WTC11 (cell line): ENCODE measurements at regions not wholly inside any gene's neighbourhood (a gene's known extent, or its start where the extent isn't known, plus 50 kb on each side); places are given as distances from the start of the nearest gene placed in this dataset.

Source experiments
- ATAC-seq: fragments of 200-7000 bp; cut with Tn5 transposase; 2 replicates; pipeline ENCODE4 v1.10.0; 2021; ENCODE audit warnings: mild to moderate bottlenecking, moderate library complexity
- CTCF ChIA-PET: fragments of 300-600 bp; sonication (Branson Sonifier 250); formaldehyde crosslinking; loops from one replicate; lab custom pipeline; 2021; ENCODE audit warnings: antibody characterized with exemption; lab: Charles Lee
- POLR2A ChIA-PET: fragments of 350-600 bp; sonication (Branson Sonifier 250); formaldehyde crosslinking; loops from one replicate; lab custom pipeline; 2021; ENCODE audit warnings: antibody characterized with exemption; lab: Charles Lee
- DNase-seq: peaks from one replicate; pipeline ENCODE4 v3.0.0; 2021; ENCODE audit warnings: low spot score
- H3K27ac Mint-ChIP-seq: 2 replicates; pipeline ENCODE4 v1.8.0; 2021; ENCODE audit warnings: mixed read lengths
- H3K27me3 Mint-ChIP-seq: 2 replicates; pipeline ENCODE4 v1.8.0; 2021; ENCODE audit warnings: low read depth, mild to moderate bottlenecking, moderate library complexity, mixed read lengths
- H3K36me3 Mint-ChIP-seq: 2 replicates; pipeline ENCODE4 v1.8.0; 2021; ENCODE audit warnings: mixed read lengths
- H3K4me1 Mint-ChIP-seq: 2 replicates; pipeline ENCODE4 v1.8.0; 2022; ENCODE audit warnings: mixed read lengths
- H3K4me3 Mint-ChIP-seq: 2 replicates; pipeline ENCODE4 v1.8.0; 2021; ENCODE audit warnings: mild to moderate bottlenecking, moderate library complexity, mixed read lengths
- H3K9me3 Mint-ChIP-seq: 2 replicates; pipeline ENCODE4 v1.8.0; 2021; ENCODE audit warnings: mixed read lengths
- ATF1 ChIP-seq: sonication (generic); formaldehyde crosslinking; IDR thresholded peaks from 2 replicates; pipeline ENCODE4 v1.8.1; 2023; ENCODE audit warnings: mild to moderate bottlenecking, moderate library complexity, missing genetic modification reagents
- ATF3 ChIP-seq: sonication (generic); formaldehyde crosslinking; conservative IDR thresholded peaks from 2 replicates; pipeline ENCODE4 v1.8.1; 2022; ENCODE audit warnings: mild to moderate bottlenecking, missing genetic modification reagents
- CBFB ChIP-seq: sonication (generic); formaldehyde crosslinking; IDR thresholded peaks from 2 replicates; pipeline ENCODE4 v1.8.1; 2022; ENCODE audit warnings: mild to moderate bottlenecking, low read depth, missing genetic modification reagents
- CDX4 ChIP-seq: fragments of 250-450 bp; sonication (Bioruptor Pico); IDR thresholded peaks from 2 replicates; pipeline ENCODE4 v1.9.0; 2021; ENCODE audit warnings: moderate library complexity, mild to moderate bottlenecking, inconsistent platforms, borderline replicate concordance
- CREB1 ChIP-seq: sonication (generic); formaldehyde crosslinking; IDR thresholded peaks from 2 replicates; pipeline ENCODE4 v1.8.0; 2023; ENCODE audit warnings: mild to moderate bottlenecking, missing genetic modification reagents
- E2F1 ChIP-seq: sonication (generic); formaldehyde crosslinking; IDR thresholded peaks from 2 replicates; pipeline ENCODE4 v1.8.0; 2022; ENCODE audit warnings: mild to moderate bottlenecking, missing genetic modification reagents
- FOXJ3 ChIP-seq: sonication (generic); formaldehyde crosslinking; IDR thresholded peaks from 2 replicates; pipeline ENCODE4 v1.9.0; 2021; ENCODE audit warnings: missing genetic modification reagents, mild to moderate bottlenecking, borderline replicate concordance
- FOXP4 ChIP-seq: sonication (generic); formaldehyde crosslinking; IDR thresholded peaks from 2 replicates; pipeline ENCODE4 v1.8.0; 2022; ENCODE audit warnings: mild to moderate bottlenecking, missing genetic modification reagents
- GABPB1 ChIP-seq: sonication (generic); formaldehyde crosslinking; IDR thresholded peaks from 2 replicates; pipeline ENCODE4 v1.8.1; 2023; ENCODE audit warnings: mild to moderate bottlenecking, missing genetic modification reagents
- MAX ChIP-seq: sonication (generic); formaldehyde crosslinking; IDR thresholded peaks from 2 replicates; pipeline ENCODE4 v1.8.0; 2022; ENCODE audit warnings: mild to moderate bottlenecking, missing genetic modification reagents
- NFE2L1 ChIP-seq: sonication (generic); formaldehyde crosslinking; IDR thresholded peaks from 2 replicates; pipeline ENCODE4 v1.8.1; 2023; ENCODE audit warnings: missing genetic modification reagents
- PREB ChIP-seq: sonication (generic); formaldehyde crosslinking; IDR thresholded peaks from 2 replicates; pipeline ENCODE4 v1.8.1; 2022; ENCODE audit warnings: mild to moderate bottlenecking, missing genetic modification reagents, moderate library complexity, borderline replicate concordance
- PRRX2 ChIP-seq: fragments of 250-450 bp; sonication (Bioruptor Pico); IDR thresholded peaks from 2 replicates; pipeline ENCODE4 v1.8.0; 2021; ENCODE audit warnings: mild to moderate bottlenecking
- SMAD3 ChIP-seq: sonication (generic); formaldehyde crosslinking; IDR thresholded peaks from 2 replicates; pipeline ENCODE4 v1.8.0; 2022; ENCODE audit warnings: missing genetic modification reagents, mild to moderate bottlenecking, borderline replicate concordance
- USF2 ChIP-seq: sonication (generic); formaldehyde crosslinking; IDR thresholded peaks from 2 replicates; pipeline ENCODE4 v1.8.1; 2023; ENCODE audit warnings: mild to moderate bottlenecking, missing genetic modification reagents, moderate library complexity
- ZBTB21 ChIP-seq: sonication (generic); formaldehyde crosslinking; IDR thresholded peaks from 2 replicates; pipeline ENCODE4 v1.8.1; 2023; ENCODE audit warnings: mild to moderate bottlenecking, missing genetic modification reagents, borderline replicate concordance
- ZNF219 ChIP-seq: sonication (generic); formaldehyde crosslinking; IDR thresholded peaks from 2 replicates; pipeline ENCODE4 v1.8.0; 2023; ENCODE audit warnings: missing genetic modification reagents, mild to moderate bottlenecking, borderline replicate concordance
- ZNF263 ChIP-seq: sonication (generic); formaldehyde crosslinking; IDR thresholded peaks from 2 replicates; pipeline ENCODE4 v1.8.1; 2022; ENCODE audit warnings: low read depth, mild to moderate bottlenecking, moderate library complexity, missing genetic modification reagents
- ZNF396 ChIP-seq: fragments of 250-450 bp; sonication (Bioruptor Pico); IDR thresholded peaks from 2 replicates; pipeline ENCODE4 v1.8.0; 2021; ENCODE audit warnings: mild to moderate bottlenecking, moderate library complexity, borderline replicate concordance

GRCh38 chr1:229076195-229076594 lies 194.7 kb upstream of the RAB4A start:
- Mint-ChIP-seq H3K36me3 (peaks cover 6% of the 10 kb centered on the region), H3K9me3 (peaks cover 14% of the 10 kb centered on the region), H3K27me3 (no peaks in the 10 kb centered on the region), H3K4me1 (peaks cover 12% of the 10 kb centered on the region), H3K27ac (no peak overlapping the region), H3K4me3 (no peak overlapping the region)
- CTCF ChIA-PET: no interaction called here
- DNase-seq (no peak), ATAC-seq (no peak)
- POLR2A ChIA-PET: no interaction called here
- TF ChIP-seq NFE2L1 (CRISPR knock-in tag) (no peak), PREB (CRISPR knock-in tag) (no peak), CBFB (CRISPR knock-in tag) (no peak), E2F1 (no peak), MAX (CRISPR knock-in tag) (no peak), FOXJ3 (no peak), FOXP4 (CRISPR knock-in tag) (no peak), ZBTB21 (CRISPR knock-in tag) (no peak), CREB1 (CRISPR knock-in tag) (no peak), ATF3 (CRISPR knock-in tag) (no peak), SMAD3 (CRISPR knock-in tag) (no peak)

- Mint-ChIP-seq H3K27me3 (peaks cover 5% of the 10 kb centered on the region), H3K4me3 (no peak overlapping the region), H3K27ac (no peak overlapping the region), H3K4me1 (peaks cover 12% of the 10 kb centered on the region), H3K36me3 (peaks cover 33% of the 10 kb centered on the region), H3K9me3 (peaks cover 43% of the 10 kb centered on the region)
- no peak for ATAC-seq
- CTCF ChIA-PET: no interaction called here
- no peak for DNase-seq
- POLR2A ChIA-PET: no interaction called here
- TF ChIP-seq ZNF263 (no peak), PRRX2 (CRISPR knock-in tag) (no peak), ATF1 (no peak), CDX4 (no peak), USF2 (CRISPR knock-in tag) (no peak), ZNF396 (CRISPR knock-in tag) (no peak), GABPB1 (no peak), ZNF219 (CRISPR knock-in tag) (no peak)
These were observed 191.8 kb upstream of the RAB4A start for GRCh38 chr1:229079016-229079595.
